Endothelial cell (in vitro differentiated cells): ENCODE measurements at regions not wholly inside any gene's neighbourhood (a gene's known extent, or its start where the extent isn't known, plus 50 kb on each side); places are given as distances from the start of the nearest gene placed in this dataset.

Experiments
- DNase-seq: peaks from one replicate; pipeline ENCODE4 v3.0.0; 2021; ENCODE audit warnings: low spot score
- H3K27ac Mint-ChIP-seq: one replicate; pipeline ENCODE4 v1.8.0; 2021; ENCODE audit warnings: mixed read lengths, inconsistent platforms; ENCODE audit not compliant: unreplicated experiment
- H3K27me3 Mint-ChIP-seq: one replicate; pipeline ENCODE4 v1.8.0; 2021; ENCODE audit warnings: mild to moderate bottlenecking, moderate library complexity, mixed read lengths, inconsistent platforms; ENCODE audit not compliant: unreplicated experiment
- H3K36me3 Mint-ChIP-seq: one replicate; pipeline ENCODE4 v1.8.0; 2021; ENCODE audit warnings: mild to moderate bottlenecking, low read depth, mixed read lengths, inconsistent platforms; ENCODE audit not compliant: unreplicated experiment
- H3K4me1 Mint-ChIP-seq: one replicate; pipeline ENCODE4 v1.8.0; 2021; ENCODE audit warnings: mild to moderate bottlenecking, mixed read lengths, inconsistent platforms; ENCODE audit not compliant: unreplicated experiment
- H3K4me3 Mint-ChIP-seq: one replicate; pipeline ENCODE4 v1.8.0; 2021; ENCODE audit warnings: mild to moderate bottlenecking, mixed read lengths, inconsistent platforms; ENCODE audit not compliant: unreplicated experiment
- H3K9me3 Mint-ChIP-seq: one replicate; pipeline ENCODE4 v1.8.0; 2021; ENCODE audit warnings: mixed read lengths, inconsistent platforms; ENCODE audit not compliant: unreplicated experiment
- CTCF ChIP-seq: fragments of 200-600 bp; sonication (generic); IDR thresholded peaks from one replicate; pipeline ENCODE4 v1.5.0; 2021; ENCODE audit warnings: antibody characterized with exemption; ENCODE audit not compliant: unreplicated experiment

GRCh38 chr2:6168485-6168884 lies 476.3 kb downstream of the SOX11 start:
- Mint-ChIP-seq H3K4me1 (no peaks in the 10 kb centered on the region), H3K9me3 (peaks cover 7% of the 10 kb centered on the region), H3K4me3 (no peak overlapping the region), H3K27ac (no peak overlapping the region), H3K27me3 (peaks cover 1% of the 10 kb centered on the region), H3K36me3 (no peaks in the 10 kb centered on the region)
- no peak for DNase-seq
- TF ChIP-seq CTCF, result no peak

- Mint-ChIP-seq H3K36me3 (no peaks in the 10 kb centered on the region), H3K27ac (no peak overlapping the region), H3K27me3 (peaks cover 1% of the 10 kb centered on the region), H3K4me1 (no peaks in the 10 kb centered on the region), H3K9me3 (peaks cover 7% of the 10 kb centered on the region), H3K4me3 (no peak overlapping the region)
- TF ChIP-seq CTCF, result no peak
- DNase-seq, result no peak
These were observed 479.1 kb downstream of the SOX11 start for GRCh38 chr2:6171294-6171693.

- no peak for DNase-seq
- H3K4me1 Mint-ChIP-seq, result peaks cover 2% of the 10 kb centered on the region
- no peaks in the 10 kb centered on the region for H3K36me3 Mint-ChIP-seq
- H3K27me3 Mint-ChIP-seq, result peaks cover 4% of the 10 kb centered on the region
- no peak overlapping the region for H3K27ac Mint-ChIP-seq
- no peak overlapping the region for H3K4me3 Mint-ChIP-seq
- TF ChIP-seq CTCF, result no peak
- H3K9me3 Mint-ChIP-seq, result peaks cover 1% of the 10 kb centered on the region
These were observed 485.6 kb downstream of the SOX11 start for GRCh38 chr2:6177811-6178210.

GRCh38 chr2:6181525-6181924 lies 489.3 kb downstream of the SOX11 start:
- H3K4me3 Mint-ChIP-seq, result no peak overlapping the region
- peaks cover 4% of the 10 kb centered on the region for H3K27me3 Mint-ChIP-seq
- no peak for TF ChIP-seq CTCF
- no peak overlapping the region for H3K27ac Mint-ChIP-seq
- DNase-seq, result no peak
- peaks cover 5% of the 10 kb centered on the region for H3K9me3 Mint-ChIP-seq
- H3K4me1 Mint-ChIP-seq, result peaks cover 2% of the 10 kb centered on the region
- H3K36me3 Mint-ChIP-seq, result no peaks in the 10 kb centered on the region

GRCh38 chr2:6181926-6182325 lies 489.7 kb downstream of the SOX11 start:
- no peak overlapping the region for H3K27ac Mint-ChIP-seq
- H3K27me3 Mint-ChIP-seq, result peaks cover 4% of the 10 kb centered on the region
- DNase-seq, result no peak
- H3K9me3 Mint-ChIP-seq, result peaks cover 5% of the 10 kb centered on the region
- H3K4me3 Mint-ChIP-seq, result no peak overlapping the region
- H3K36me3 Mint-ChIP-seq, result no peaks in the 10 kb centered on the region
- peaks cover 2% of the 10 kb centered on the region for H3K4me1 Mint-ChIP-seq
- TF ChIP-seq CTCF, result no peak
